Calu3 (cell line): ENCODE measurements at regions not wholly inside any gene's neighbourhood (a gene's known extent, or its start where the extent isn't known, plus 50 kb on each side); places are given as distances from the start of the nearest gene placed in this dataset.

Source experiments
- BruUV-seq: library from RNA; stranded (reverse); fragments of 400-500 nt; replicated peaks from 2 replicates; lab custom pipeline; 2021; lab: Mats Ljungman, UMichigan
- CTCF ChIA-PET: fragments of 300-600 bp; sonication (Branson Sonifier 250); formaldehyde crosslinking; loops from one replicate; lab custom pipeline; 2022; ENCODE audit warnings: antibody characterized with exemption; lab: Charles Lee
- DNase-seq: peaks from one replicate; pipeline ENCODE4 v3.0.0; 2022
- H3K27ac Mint-ChIP-seq: one replicate; pipeline ENCODE4 v1.8.0; 2022; ENCODE audit warnings: mixed read lengths; ENCODE audit not compliant: unreplicated experiment
- H3K27me3 Mint-ChIP-seq: one replicate; pipeline ENCODE4 v1.8.0; 2022; ENCODE audit warnings: mixed read lengths; ENCODE audit not compliant: unreplicated experiment
- H3K36me3 Mint-ChIP-seq: one replicate; pipeline ENCODE4 v1.8.0; 2022; ENCODE audit warnings: mild to moderate bottlenecking, moderate library complexity, mixed read lengths; ENCODE audit not compliant: insufficient read depth, unreplicated experiment
- H3K4me1 Mint-ChIP-seq: one replicate; pipeline ENCODE4 v1.8.0; 2022; ENCODE audit warnings: mild to moderate bottlenecking, low read depth, mixed read lengths; ENCODE audit not compliant: unreplicated experiment
- H3K4me3 Mint-ChIP-seq: one replicate; pipeline ENCODE4 v1.8.0; 2022; ENCODE audit warnings: mild to moderate bottlenecking, low read depth, moderate library complexity, mixed read lengths; ENCODE audit not compliant: unreplicated experiment
- H3K9me3 Mint-ChIP-seq: one replicate; pipeline ENCODE4 v1.8.0; 2022; ENCODE audit warnings: low read depth, mixed read lengths; ENCODE audit not compliant: unreplicated experiment
- CTCF ChIP-seq: fragments of 200-600 bp; IDR thresholded peaks from one replicate; pipeline ENCODE4 v1.8.0; 2022; ENCODE audit warnings: antibody characterized with exemption; ENCODE audit not compliant: unreplicated experiment
- intact Hi-C: fragments of 100-400 bp; cut with micrococcal nuclease; formaldehyde crosslinking; loops from one replicate; pipeline ENCODE4 v1.10.0; 2022; ENCODE audit not compliant: unreplicated experiment

- H3K9me3 Mint-ChIP-seq = no peaks in the 10 kb centered on the region
- no peak overlapping the region for H3K27ac Mint-ChIP-seq
- H3K4me3 Mint-ChIP-seq = no peak overlapping the region
- CTCF ChIA-PET = no interaction called here
- TF ChIP-seq CTCF = no peak
- no peaks in the 10 kb centered on the region for H3K36me3 Mint-ChIP-seq
- H3K4me1 Mint-ChIP-seq = no peaks in the 10 kb centered on the region
- peaks cover 35% of the 10 kb centered on the region for H3K27me3 Mint-ChIP-seq
- no peak for DNase-seq
- intact Hi-C loops = no loop called here
- BruUV-seq = no TSS peak
Measured at GRCh38 chr4:26004290-26004689, 90.3 kb downstream of the SMIM20 start.

GRCh38 chr4:26005764-26006163, 91.7 kb downstream of the SMIM20 start:
- CTCF ChIA-PET = no interaction called here
- Mint-ChIP-seq H3K36me3 (no peaks in the 10 kb centered on the region), H3K27ac (no peak overlapping the region), H3K9me3 (no peaks in the 10 kb centered on the region), H3K27me3 (peaks cover 35% of the 10 kb centered on the region), H3K4me3 (no peak overlapping the region), H3K4me1 (no peaks in the 10 kb centered on the region)
- DNase-seq = no peak
- no peak for TF ChIP-seq CTCF
- intact Hi-C loops = no loop called here
- BruUV-seq = no TSS peak

GRCh38 chr4:26008737-26009136, 94.7 kb downstream of the SMIM20 start:
- intact Hi-C loops = no loop called here
- CTCF ChIA-PET = no interaction called here
- H3K4me1 Mint-ChIP-seq = no peaks in the 10 kb centered on the region
- H3K27ac Mint-ChIP-seq = no peak overlapping the region
- H3K4me3 Mint-ChIP-seq = no peak overlapping the region
- H3K27me3 Mint-ChIP-seq = peaks cover 59% of the 10 kb centered on the region
- no peak for TF ChIP-seq CTCF
- DNase-seq = no peak
- no TSS peak for BruUV-seq
- H3K9me3 Mint-ChIP-seq = peaks cover 3% of the 10 kb centered on the region
- no peaks in the 10 kb centered on the region for H3K36me3 Mint-ChIP-seq

- Mint-ChIP-seq H3K9me3 (peaks cover 3% of the 10 kb centered on the region), H3K27me3 (peaks cover 54% of the 10 kb centered on the region), H3K36me3 (no peaks in the 10 kb centered on the region), H3K4me3 (no peak overlapping the region), H3K4me1 (no peaks in the 10 kb centered on the region), H3K27ac (no peak overlapping the region)
- BruUV-seq = no TSS peak
- intact Hi-C loops = no loop called here
- no peak for TF ChIP-seq CTCF
- CTCF ChIA-PET = no interaction called here
- no peak for DNase-seq
Measured at GRCh38 chr4:26009502-26009901, 95.5 kb downstream of the SMIM20 start.
